ENCODE measurements at regions not wholly inside any gene's neighbourhood (a gene's known extent, or its start where the extent isn't known, plus 50 kb on each side); places are given as distances from the start of the nearest gene placed in this dataset.
"Not testable (repeated sequence)": the region's sequence is repeated elsewhere in the genome, so short reads cannot be mapped to it uniquely, and the experiment has no call there.

- no peak for DNase-seq (ENCODE audit: low spot score)
Measured at GRCh38 chr12:107373238-107373809, 280.0 kb upstream of the CRY1 start.

GRCh38 chr12:107374161-107374840 is 281.0 kb upstream of the CRY1 start:
- no peak for DNase-seq (ENCODE audit: low spot score)

DNA sequence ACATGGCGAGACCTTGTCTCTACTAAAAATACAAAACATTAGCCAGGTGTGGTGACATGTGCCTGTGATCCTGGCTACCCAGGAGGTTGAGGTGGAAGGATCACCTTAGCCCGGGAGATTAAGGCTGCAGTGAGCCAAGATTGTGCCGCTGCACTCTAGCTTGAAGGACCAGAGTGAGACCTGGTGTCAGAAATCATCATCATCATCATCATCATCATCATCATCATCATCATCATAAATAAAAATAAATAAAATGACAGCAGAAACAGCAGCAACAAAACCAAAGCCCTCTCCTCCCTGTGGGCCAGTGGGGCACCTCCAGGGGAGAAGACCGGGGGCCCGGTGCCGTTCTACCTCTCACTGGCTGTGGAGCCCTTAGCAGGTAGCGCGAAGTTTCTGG is 281.9 kb upstream of the CRY1 start:
- no peak for DNase-seq (ENCODE audit: low spot score)

DNA sequence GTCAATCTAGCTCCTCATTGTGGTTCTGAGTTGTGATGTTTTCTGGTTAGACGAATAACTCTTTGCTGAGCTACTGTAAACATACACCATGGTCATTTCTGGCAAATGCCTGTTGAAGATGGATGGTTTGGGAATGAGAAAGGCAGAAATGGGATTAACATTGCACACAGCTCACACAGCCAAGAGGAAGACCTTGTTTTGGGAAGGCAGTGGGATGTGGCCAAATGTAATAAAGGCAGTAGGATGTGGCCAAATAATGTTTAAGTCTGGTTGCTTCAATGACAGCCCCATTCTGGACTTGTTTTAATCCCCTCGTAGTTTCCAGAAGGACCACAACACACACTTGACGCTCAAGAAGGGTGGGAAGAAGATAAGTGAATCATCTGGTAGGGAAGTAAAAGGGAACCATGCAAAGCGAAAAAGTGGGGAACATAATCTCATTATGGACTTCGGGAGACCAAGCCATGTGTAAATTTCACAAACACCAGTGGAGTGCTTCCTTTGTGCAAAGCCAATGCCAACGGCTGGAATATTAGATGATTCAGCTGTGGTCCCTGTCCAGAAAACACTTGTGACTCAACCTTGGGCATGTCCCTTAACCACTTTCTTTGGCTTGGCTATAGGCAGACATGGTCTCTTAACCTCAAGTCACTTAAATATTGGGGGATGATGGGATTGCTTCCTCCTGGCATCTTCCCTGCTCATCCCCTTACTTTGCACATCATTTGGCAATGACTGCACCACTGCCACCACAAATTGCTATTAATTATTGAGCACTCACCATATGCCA is 284.4 kb upstream of the CRY1 start:
- no peak for DNase-seq (ENCODE audit: low spot score)

- no peak for DNase-seq (ENCODE audit: low spot score)
Measured at GRCh38 chr12:107378609-107379008, 285.3 kb upstream of the CRY1 start.

DNA sequence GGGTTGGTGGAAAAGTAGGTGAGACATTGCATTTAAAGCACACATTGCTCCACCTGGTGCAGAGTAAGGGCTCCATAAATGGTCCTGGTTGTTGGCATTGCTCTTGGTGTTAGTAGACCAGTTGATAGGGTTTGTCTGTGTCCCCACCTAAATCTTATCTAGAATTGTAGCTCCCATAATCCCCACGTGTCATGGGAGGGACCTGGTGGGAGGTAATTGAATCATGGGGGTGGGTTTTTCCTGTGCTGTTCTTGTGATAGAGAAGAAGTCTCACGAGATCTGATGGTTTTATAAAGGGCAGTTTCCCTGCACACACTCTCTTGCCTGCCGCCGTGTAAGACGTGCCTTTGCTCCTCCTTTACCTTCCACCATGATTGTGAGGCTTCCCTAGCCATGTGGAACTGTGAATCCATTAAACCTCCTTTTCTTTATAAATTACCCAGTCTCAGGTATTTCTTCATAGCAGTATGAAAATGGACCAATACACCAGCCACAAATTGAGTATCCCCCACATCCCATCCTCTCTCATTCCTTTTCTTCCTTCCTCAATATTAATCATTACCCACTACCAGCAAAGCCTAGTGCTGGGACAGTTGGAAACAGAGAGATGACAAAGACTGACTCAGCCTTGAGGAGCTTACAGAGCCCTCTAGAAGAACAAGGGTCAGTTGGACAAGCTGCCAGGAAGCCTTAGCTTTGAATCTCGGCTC is 285.9 kb upstream of the CRY1 start:
- not testable (repeated sequence) for DNase-seq (ENCODE audit: low spot score)

GRCh38 chr12:107379852-107380567 is 286.7 kb upstream of the CRY1 start:
- DNase-seq (ENCODE audit: low spot score), result no peak

- no peak for DNase-seq (ENCODE audit: low spot score)
Measured at GRCh38 chr12:107384645-107385044, 291.3 kb upstream of the CRY1 start.

GRCh38 chr12:107385509-107385908 is 292.2 kb upstream of the CRY1 start:
- no peak for DNase-seq (ENCODE audit: low spot score)

GRCh38 chr12:107386569-107386968 is 293.2 kb upstream of the CRY1 start:
- DNase-seq (ENCODE audit: low spot score), result no peak

DNA sequence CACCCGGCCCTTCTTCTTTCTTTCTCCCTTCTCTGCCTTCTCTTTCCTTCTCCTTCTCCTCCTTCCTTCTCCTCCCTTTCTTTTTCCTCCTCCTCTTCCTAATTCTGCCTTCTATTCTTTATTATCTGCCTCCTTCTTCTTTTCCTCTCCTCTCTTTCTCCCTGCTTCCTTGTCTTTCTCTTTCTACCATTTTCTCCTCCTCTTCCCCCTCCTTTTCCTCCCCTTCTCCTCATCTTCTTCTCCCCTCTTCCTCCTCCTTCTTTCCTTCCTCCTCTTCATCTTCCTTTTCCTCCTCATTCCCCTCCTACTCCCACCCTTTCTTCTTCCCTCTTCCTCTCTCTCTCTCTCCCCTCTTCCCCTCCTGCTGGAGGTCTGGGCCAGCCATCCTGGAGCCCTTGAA is 294.9 kb upstream of the CRY1 start:
- DNase-seq (ENCODE audit: low spot score), result no peak

- no peak for DNase-seq (ENCODE audit: low spot score)
Measured at GRCh38 chr12:107390414-107390813, 295.2 kb upstream of the PWP1 start.

DNA sequence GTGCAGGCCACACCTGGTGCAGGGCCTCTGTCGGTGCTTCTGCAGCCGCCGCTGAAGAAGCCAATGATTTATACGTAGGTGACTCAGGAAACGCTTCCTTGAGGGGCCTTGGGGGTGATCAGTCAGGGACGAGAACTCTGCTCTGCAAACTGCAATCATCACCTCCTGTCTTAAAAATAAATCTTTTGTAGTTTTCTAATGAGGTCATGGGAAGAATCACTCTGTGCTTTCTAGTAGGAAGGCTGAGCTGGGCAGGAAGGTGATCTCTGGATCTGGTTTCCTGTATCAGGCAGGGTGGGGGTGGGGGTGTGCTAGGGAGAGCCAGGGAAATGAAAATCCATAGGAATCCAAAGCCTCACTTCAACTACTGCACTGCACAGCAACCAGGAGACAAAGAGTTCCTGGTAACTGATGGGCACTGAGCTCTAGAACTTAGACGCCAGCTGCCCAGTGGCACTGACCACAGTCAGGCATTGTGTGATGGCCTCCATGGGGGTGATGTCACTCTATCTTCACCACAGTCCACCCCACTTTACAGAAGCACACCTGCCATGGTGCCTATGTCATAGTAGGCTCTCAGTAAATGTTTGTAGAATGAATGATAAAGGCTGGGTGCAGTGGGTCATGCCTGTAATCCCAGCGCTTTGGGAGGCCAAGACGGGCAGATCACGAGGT is 292.4 kb upstream of the PWP1 start:
- no peak for DNase-seq (ENCODE audit: low spot score)

DNA sequence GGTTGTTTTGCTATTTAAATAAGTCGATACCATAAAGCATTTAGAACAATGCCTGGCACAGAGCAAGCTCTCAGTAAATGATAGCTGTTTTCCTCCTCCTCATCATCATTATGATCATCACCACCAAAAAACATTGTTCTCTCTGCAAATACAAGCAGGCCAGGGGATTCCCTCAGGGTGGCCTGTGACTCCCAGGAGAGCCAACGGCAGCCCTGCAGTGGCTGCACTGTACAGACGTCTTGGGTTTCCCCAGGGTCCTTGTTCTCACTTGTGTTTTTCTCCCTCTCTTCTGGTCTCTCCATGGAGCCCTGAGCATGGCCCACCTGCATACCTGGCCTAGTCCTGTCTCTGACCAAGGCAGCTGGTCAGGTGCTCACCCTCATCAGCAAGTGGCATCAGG is 290.9 kb upstream of the PWP1 start:
- DNase-seq (ENCODE audit: low spot score), result no peak

GRCh38 chr12:107395817-107396216 is 289.8 kb upstream of the PWP1 start:
- no peak for DNase-seq (ENCODE audit: low spot score)

GRCh38 chr12:107396991-107397390 is 288.6 kb upstream of the PWP1 start:
- DNase-seq (ENCODE audit: low spot score), result no peak

DNA sequence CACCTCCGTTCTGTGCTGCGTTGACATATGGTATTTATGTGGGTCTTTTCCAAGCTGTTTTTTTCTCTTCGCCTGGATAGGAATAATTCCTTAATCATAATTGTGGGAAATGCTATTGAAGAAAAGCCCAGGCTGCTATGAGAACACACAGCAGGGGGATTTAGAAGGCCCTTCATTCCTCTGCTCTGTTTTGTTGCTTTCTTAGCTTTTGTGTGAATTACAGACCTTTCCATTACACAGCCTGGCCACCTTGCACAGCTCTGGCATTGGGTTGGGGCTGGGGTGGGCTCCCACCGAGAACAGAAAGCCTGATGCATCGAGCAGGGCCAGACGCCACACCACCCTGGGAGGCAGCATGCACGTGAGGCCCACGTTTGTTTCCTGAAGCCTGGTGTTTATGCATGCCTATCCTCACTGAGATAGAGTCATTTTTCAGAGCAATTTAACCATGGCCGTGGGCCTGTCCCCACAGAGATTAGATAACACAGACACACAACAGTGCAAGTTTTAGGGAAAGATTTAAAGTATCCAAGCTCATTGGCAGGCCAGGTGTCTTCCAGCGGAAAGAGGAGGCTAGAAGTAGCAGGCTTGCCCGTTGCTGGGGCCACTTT is 287.6 kb upstream of the PWP1 start:
- DNase-seq (ENCODE audit: low spot score), result no peak

- no peak for DNase-seq (ENCODE audit: low spot score)
Measured at GRCh38 chr12:107399046-107399445, 286.6 kb upstream of the PWP1 start.

GRCh38 chr12:107400686-107401447 is 284.7 kb upstream of the PWP1 start:
- peak; percentile 7 for DNase-seq (ENCODE audit: low spot score)

Measured in putamen (tissue), 1 donor.